ENCODE measurements at regions not wholly inside any gene's neighbourhood (a gene's known extent, or its start where the extent isn't known, plus 50 kb on each side); places are given as distances from the start of the nearest gene placed in this dataset.

- TF ChIP-seq CTCF (IDR thresholded peaks at IDR 0.05; ENCODE audit: extremely low read depth, insufficient read depth, missing control alignments), result no peak
- DNase-seq (ENCODE audit: low spot score), result no peak
- in situ Hi-C loops (cut with MboI; ENCODE audit: low pct_unique_long_range_greater_than_20kb, low sequenced_read_pairs, unreplicated experiment), result no loop called here
Observed at GRCh38 chr2:19224011-19224410, 134.4 kb downstream of the OSR1 start.

DNA sequence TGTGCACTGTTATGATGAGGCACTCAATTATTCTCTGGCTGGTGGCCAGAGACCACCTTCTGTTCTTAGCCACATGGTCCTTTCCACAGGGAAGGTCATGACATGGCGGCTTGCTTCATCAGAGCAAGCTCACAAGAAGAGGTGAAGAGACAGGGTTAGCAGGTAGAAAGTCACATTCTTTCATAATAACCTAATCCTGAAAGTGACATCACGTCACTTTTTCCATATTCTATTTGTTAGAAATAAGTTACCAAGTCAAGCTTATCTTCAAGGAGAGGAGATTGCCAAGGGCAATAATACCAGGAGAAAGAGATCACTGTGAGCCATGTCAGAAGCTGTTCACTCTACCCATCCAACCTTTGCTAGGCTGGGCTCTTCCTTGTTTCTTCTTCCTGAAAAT is 139.4 kb downstream of the OSR1 start:
- in situ Hi-C loops (cut with MboI; ENCODE audit: low pct_unique_long_range_greater_than_20kb, low sequenced_read_pairs, unreplicated experiment), result no loop called here
- no peak for TF ChIP-seq CTCF (IDR thresholded peaks at IDR 0.05; ENCODE audit: extremely low read depth, insufficient read depth, missing control alignments)
- DNase-seq (ENCODE audit: low spot score), result no peak

DNA sequence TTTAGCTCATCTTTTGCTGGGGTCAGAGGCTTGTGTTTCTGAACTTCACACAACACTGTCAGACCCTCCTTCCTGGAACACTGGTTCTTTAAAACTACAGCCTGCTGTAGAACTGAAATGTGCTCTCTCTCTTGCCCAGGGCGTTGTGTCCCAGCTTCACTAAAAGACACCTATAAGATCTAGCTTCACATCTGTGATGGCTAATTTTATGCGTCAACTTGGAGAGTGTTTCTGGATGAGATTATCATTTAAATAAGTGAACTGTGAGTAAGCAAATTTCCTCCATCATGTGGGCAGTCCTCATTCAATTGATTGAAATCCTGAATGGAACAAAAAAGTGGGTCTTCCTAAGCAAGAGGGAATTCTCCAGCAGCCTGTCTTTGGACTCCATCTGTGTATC is 140.3 kb downstream of the OSR1 start:
- in situ Hi-C loops (cut with MboI; ENCODE audit: low pct_unique_long_range_greater_than_20kb, low sequenced_read_pairs, unreplicated experiment), result no loop called here
- TF ChIP-seq CTCF (IDR thresholded peaks at IDR 0.05; ENCODE audit: extremely low read depth, insufficient read depth, missing control alignments), result no peak
- DNase-seq (ENCODE audit: low spot score), result no peak

- no peak for TF ChIP-seq CTCF (IDR thresholded peaks at IDR 0.05; ENCODE audit: extremely low read depth, insufficient read depth, missing control alignments)
- in situ Hi-C loops (cut with MboI; ENCODE audit: low pct_unique_long_range_greater_than_20kb, low sequenced_read_pairs, unreplicated experiment), result no loop called here
- DNase-seq (ENCODE audit: low spot score), result no peak
Observed at GRCh38 chr2:19216676-19217602, 141.5 kb downstream of the OSR1 start.

GRCh38 chr2:19216238-19216637 is 142.2 kb downstream of the OSR1 start:
- in situ Hi-C loops (cut with MboI; ENCODE audit: low pct_unique_long_range_greater_than_20kb, low sequenced_read_pairs, unreplicated experiment), result no loop called here
- TF ChIP-seq CTCF (IDR thresholded peaks at IDR 0.05; ENCODE audit: extremely low read depth, insufficient read depth, missing control alignments), result no peak

GRCh38 chr2:19214682-19215391 is 143.6 kb downstream of the OSR1 start:
- no peak for TF ChIP-seq CTCF (IDR thresholded peaks at IDR 0.05; ENCODE audit: extremely low read depth, insufficient read depth, missing control alignments)
- in situ Hi-C loops (cut with MboI; ENCODE audit: low pct_unique_long_range_greater_than_20kb, low sequenced_read_pairs, unreplicated experiment), result no loop called here
- no peak for DNase-seq (ENCODE audit: low spot score)

More at GRCh38 chr2:19216238-19216637, 142.2 kb downstream of the OSR1 start:
- DNase-seq (ENCODE audit: low spot score), result no peak
